Keratinocyte (primary cell): ENCODE measurements at regions not wholly inside any gene's neighbourhood (a gene's known extent, or its start where the extent isn't known, plus 50 kb on each side); places are given as distances from the start of the nearest gene placed in this dataset.

Experiments
- DNase-seq: peaks from one replicate; pipeline ENCODE4 v3.0.0-alpha.2; 2011; ENCODE audit warnings: low read depth, missing footprints, low spot score
- FAIRE-seq: peaks from 2 replicates; lab custom pipeline; 2011; peaks lifted over from hg19 to GRCh38; lab: Jason Lieb, UNC
- H2AFZ ChIP-seq: 2 replicates; pipeline ENCODE4 v1.6.0; 2012; ENCODE audit warnings: low read length, control low read depth, inconsistent platforms; ENCODE audit not compliant: control insufficient read depth
- H3K27ac ChIP-seq: 2 replicates; pipeline ENCODE4 v1.5.1; 2011; ENCODE audit warnings: low read length; ENCODE audit not compliant: control insufficient read depth, insufficient read depth
- H3K27me3 ChIP-seq: 3 replicates; pipeline ENCODE4 v1.6.0; 2011; ENCODE audit warnings: low read length; ENCODE audit not compliant: control insufficient read depth, insufficient read depth; ENCODE audit errors: extremely low read depth
- H3K36me3 ChIP-seq, 2 experiments: 2 replicates in 1 of 2; 3 replicates in 1 of 2; pipeline ENCODE4 v1.5.1; 2011; ENCODE audit warnings: low read length in 2 of 2, mild to moderate bottlenecking in 1 of 2; ENCODE audit not compliant: control insufficient read depth in 2 of 2, insufficient read depth in 2 of 2; ENCODE audit errors: extremely low read depth in 1 of 2
- H3K4me1 ChIP-seq: 3 replicates; pipeline ENCODE4 v1.5.1; 2011; ENCODE audit warnings: low read length; ENCODE audit not compliant: control insufficient read depth, insufficient read depth; ENCODE audit errors: extremely low read depth
- H3K4me2 ChIP-seq: 3 replicates; pipeline ENCODE4 v1.6.0; 2011; ENCODE audit warnings: low read depth, low read length; ENCODE audit not compliant: control insufficient read depth, insufficient read depth; ENCODE audit errors: extremely low read depth
- H3K4me3 ChIP-seq, 3 experiments: fragments of 200-600 bp in 1 of 3; sonication (generic) in 1 of 3; 2 replicates in 2 of 3; 3 replicates in 1 of 3; pipeline ENCODE4 v1.5.1; 2011 to 2016; ENCODE audit warnings: low read length in 3 of 3, mild to moderate bottlenecking in 3 of 3, control low read depth in 2 of 3, inconsistent platforms in 1 of 3, low read depth in 1 of 3, mixed read lengths in 1 of 3, mixed run types in 1 of 3, moderate library complexity in 1 of 3; ENCODE audit not compliant: control insufficient read depth in 2 of 3, insufficient read depth in 2 of 3; ENCODE audit errors: extremely low read depth in 1 of 3
- H3K79me2 ChIP-seq: 2 replicates; pipeline ENCODE4 v1.6.0; 2012; ENCODE audit warnings: low read length; ENCODE audit not compliant: control insufficient read depth, insufficient read depth
- H3K9ac ChIP-seq: 3 replicates; pipeline ENCODE4 v1.6.0; 2011; ENCODE audit warnings: low read length; ENCODE audit not compliant: control insufficient read depth, insufficient read depth; ENCODE audit errors: extremely low read depth
- H3K9me1 ChIP-seq: 3 replicates; pipeline ENCODE4 v1.6.0; 2011; ENCODE audit warnings: low read length; ENCODE audit not compliant: control insufficient read depth, insufficient read depth; ENCODE audit errors: extremely low read depth
- H3K9me3 ChIP-seq: 2 replicates; pipeline ENCODE4 v1.5.1; 2012; ENCODE audit warnings: low read depth, low read length; ENCODE audit not compliant: control insufficient read depth
- H4K20me1 ChIP-seq: 3 replicates; pipeline ENCODE4 v1.6.0; 2011; ENCODE audit warnings: low read length; ENCODE audit not compliant: control insufficient read depth, insufficient read depth; ENCODE audit errors: extremely low read depth
- EZH2 ChIP-seq: IDR thresholded peaks from one replicate; pipeline ENCODE4 v1.6.1; 2012; ENCODE audit warnings: inconsistent platforms, mild to moderate bottlenecking, low read length, moderate library complexity
- dilution Hi-C: fragments of 300-500 bp; cut with MboI; formaldehyde crosslinking; loops from one replicate; pipeline ENCODE4 v1.7.0; 2020; ENCODE audit warnings: low sequenced_read_pairs; ENCODE audit not compliant: extremely low pct_ligation_motif_present
- TF ChIP-seq, protein P1 (sequence below), 3 experiments: IDR thresholded peaks in 1 of 3; conservative IDR thresholded peaks in 1 of 3; optimal IDR thresholded peaks in 1 of 3; 2 replicates in 2 of 3; 3 replicates in 1 of 3; pipeline versions ENCODE3 to v1.5.1; 2011; ENCODE audit warnings: low read length in 3 of 3, mild to moderate bottlenecking in 3 of 3, moderate library complexity in 2 of 3, control low read depth in 1 of 3, inconsistent platforms in 1 of 3; ENCODE audit not compliant: insufficient read depth in 2 of 3; ENCODE audit errors: extremely low read depth in 1 of 3

DNA sequence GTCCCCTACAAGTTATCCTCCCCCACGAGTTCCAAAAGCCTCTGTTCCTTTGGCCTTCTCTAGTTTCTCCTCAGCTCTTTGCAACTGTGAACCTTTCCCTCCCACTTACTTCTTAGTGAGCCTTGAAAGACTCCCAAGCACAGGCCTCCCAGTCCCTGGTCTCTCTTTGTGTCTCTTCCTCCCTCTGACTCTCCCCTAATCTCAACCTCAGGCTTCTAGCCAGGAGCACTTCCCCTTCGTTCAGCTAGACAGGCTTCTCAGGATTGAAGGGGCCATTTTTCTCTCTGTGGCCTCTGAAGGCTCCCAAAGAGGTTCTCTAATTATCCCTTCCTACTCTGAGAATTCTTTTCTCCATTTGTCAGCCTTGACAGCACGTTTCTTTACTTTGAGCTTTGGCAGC is 50.2 kb upstream of the PHYHIPL start:
- no peaks in the 10 kb centered on the region for H3K9me3 ChIP-seq
- no peak overlapping the region for H3K27ac ChIP-seq
- no peak for FAIRE-seq
- H3K27me3 ChIP-seq = no peaks in the 10 kb centered on the region
- TF ChIP-seq, protein P1, sequence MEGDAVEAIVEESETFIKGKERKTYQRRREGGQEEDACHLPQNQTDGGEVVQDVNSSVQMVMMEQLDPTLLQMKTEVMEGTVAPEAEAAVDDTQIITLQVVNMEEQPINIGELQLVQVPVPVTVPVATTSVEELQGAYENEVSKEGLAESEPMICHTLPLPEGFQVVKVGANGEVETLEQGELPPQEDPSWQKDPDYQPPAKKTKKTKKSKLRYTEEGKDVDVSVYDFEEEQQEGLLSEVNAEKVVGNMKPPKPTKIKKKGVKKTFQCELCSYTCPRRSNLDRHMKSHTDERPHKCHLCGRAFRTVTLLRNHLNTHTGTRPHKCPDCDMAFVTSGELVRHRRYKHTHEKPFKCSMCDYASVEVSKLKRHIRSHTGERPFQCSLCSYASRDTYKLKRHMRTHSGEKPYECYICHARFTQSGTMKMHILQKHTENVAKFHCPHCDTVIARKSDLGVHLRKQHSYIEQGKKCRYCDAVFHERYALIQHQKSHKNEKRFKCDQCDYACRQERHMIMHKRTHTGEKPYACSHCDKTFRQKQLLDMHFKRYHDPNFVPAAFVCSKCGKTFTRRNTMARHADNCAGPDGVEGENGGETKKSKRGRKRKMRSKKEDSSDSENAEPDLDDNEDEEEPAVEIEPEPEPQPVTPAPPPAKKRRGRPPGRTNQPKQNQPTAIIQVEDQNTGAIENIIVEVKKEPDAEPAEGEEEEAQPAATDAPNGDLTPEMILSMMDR (optimal IDR thresholded peaks at IDR 0.05 in 1 of 3, IDR thresholded peaks at IDR 0.05 in 1 of 3, conservative IDR thresholded peaks at IDR 0.05 in 1 of 3; ENCODE audit: extremely low read depth in 1 of 3, insufficient read depth in 2 of 3, low read length in 3 of 3) = no peak
- no peak for TF ChIP-seq EZH2
- H3K4me2 ChIP-seq = no peak overlapping the region
- H3K9me1 ChIP-seq = no peaks in the 10 kb centered on the region
- H2AFZ ChIP-seq = no peak overlapping the region
- no peaks in the 10 kb centered on the region for H4K20me1 ChIP-seq
- H3K4me3 ChIP-seq = no peak overlapping the region
- H3K9ac ChIP-seq = no peak overlapping the region
- no peaks in the 10 kb centered on the region for H3K36me3 ChIP-seq
- dilution Hi-C loops = no loop called here
- no peaks in the 10 kb centered on the region for H3K79me2 ChIP-seq
- DNase-seq = no peak
- H3K4me1 ChIP-seq = no peaks in the 10 kb centered on the region
